ENCODE measurements at regions not wholly inside any gene's neighbourhood (a gene's known extent, or its start where the extent isn't known, plus 50 kb on each side); places are given as distances from the start of the nearest gene placed in this dataset.
"Not testable (repeated sequence)": the region's sequence is repeated elsewhere in the genome, so short reads cannot be mapped to it uniquely, and the experiment has no call there.

GRCh38 chr4:49323573-49323940 lies 337.5 kb downstream of the CWH43 start:
- DNase-seq (ENCODE audit: low read depth): not testable (repeated sequence)
